H1 (cell line): ENCODE measurements at regions not wholly inside any gene's neighbourhood (a gene's known extent, or its start where the extent isn't known, plus 50 kb on each side); places are given as distances from the start of the nearest gene placed in this dataset.

Source experiments
- CTCF ChIA-PET: fragments of 300-600 bp; sonication (Branson Sonifier 250); formaldehyde crosslinking; loops from one replicate; lab custom pipeline; 2021; ENCODE audit not compliant: partially characterized antibody; lab: Charles Lee
- POLR2A ChIA-PET: fragments of 300-600 bp; sonication (Branson Sonifier 250); formaldehyde crosslinking; loops from one replicate; lab custom pipeline; 2021; ENCODE audit warnings: inconsistent platforms; ENCODE audit not compliant: partially characterized antibody; lab: Charles Lee
- DNase-seq, 2 experiments: peaks; one replicate each; pipeline versions ENCODE4 v3.0.0 to v3.0.0-alpha.2; 2010 to 2022; ENCODE audit warnings: low spot score in 2 of 2, low read depth in 1 of 2, mixed read lengths in 1 of 2
- FAIRE-seq: peaks from 2 replicates; lab custom pipeline; 2011; peaks lifted over from hg19 to GRCh38; lab: Jason Lieb, UNC
- H2AFZ ChIP-seq: 2 replicates; pipeline ENCODE4 v1.8.1; 2012; ENCODE audit warnings: low read length, inconsistent platforms
- H2AK5ac ChIP-seq: 2 replicates; pipeline ENCODE4 v1.6.1; 2013; ENCODE audit warnings: low read depth, low read length
- H2BK120ac ChIP-seq: replicated peaks from 2 replicates; pipeline ENCODE3; 2013; ENCODE audit warnings: low read depth, low read length, inconsistent platforms
- H2BK12ac ChIP-seq: 2 replicates; pipeline ENCODE4 v1.6.1; 2013; ENCODE audit warnings: low read depth, low read length
- H2BK15ac ChIP-seq: 2 replicates; pipeline ENCODE4 v1.6.1; 2013; ENCODE audit warnings: low read length
- H2BK20ac ChIP-seq: 2 replicates; pipeline ENCODE4 v1.6.1; 2013; ENCODE audit warnings: low read length
- H2BK5ac ChIP-seq: 2 replicates; pipeline ENCODE4 v1.6.1; 2013; ENCODE audit warnings: low read depth, low read length
- H3K14ac ChIP-seq: 2 replicates; pipeline ENCODE4 v1.6.1; 2013; ENCODE audit warnings: inconsistent platforms; ENCODE audit not compliant: insufficient read length
- H3K18ac ChIP-seq: 2 replicates; pipeline ENCODE4 v1.6.1; 2013; ENCODE audit warnings: low read length; ENCODE audit errors: extremely low read depth
- H3K23ac ChIP-seq: 2 replicates; pipeline ENCODE4 v1.6.1; 2013; ENCODE audit warnings: inconsistent platforms; ENCODE audit not compliant: insufficient read length
- H3K23me2 ChIP-seq: 2 replicates; pipeline ENCODE4 v1.6.1; 2013; ENCODE audit warnings: low read depth, low read length
- H3K27ac ChIP-seq: 2 replicates; pipeline ENCODE4 v1.6.1; 2011; ENCODE audit warnings: low read depth, low read length, inconsistent platforms
- H3K27me3 ChIP-seq, 4 experiments: replicated peaks in 1 of 4; 1 replicate in 1 of 4; 2 replicates in 3 of 4; pipeline versions ENCODE4 v1.6.1 to v1.8.1; 2011 to 2013; ENCODE audit warnings: low read length in 3 of 4, mild to moderate bottlenecking in 3 of 4, inconsistent platforms in 2 of 4, mixed read lengths in 2 of 4, moderate library complexity in 1 of 4; ENCODE audit not compliant: control insufficient read depth in 3 of 4, insufficient read depth in 3 of 4; ENCODE audit errors: extremely low read depth in 1 of 4
- H3K36me3 ChIP-seq, 4 experiments: 2 replicates each; pipeline versions ENCODE4 v1.6.1 to v1.8.1; 2011 to 2013; ENCODE audit warnings: mild to moderate bottlenecking in 4 of 4, low read length in 3 of 4, moderate library complexity in 2 of 4, control low read depth in 1 of 4, inconsistent platforms in 1 of 4; ENCODE audit not compliant: insufficient read depth in 4 of 4, control insufficient read depth in 2 of 4
- H3K4ac ChIP-seq: replicated peaks from 2 replicates; pipeline ENCODE3; 2013; ENCODE audit warnings: low read length, low read depth, mixed read lengths, inconsistent platforms; ENCODE audit not compliant: insufficient read length
- H3K4me1 ChIP-seq, 4 experiments: replicated peaks in 1 of 4; 1 replicate in 1 of 4; 2 replicates in 3 of 4; pipeline versions ENCODE4 v1.6.1 to v1.8.1; 2011 to 2013; ENCODE audit warnings: low read length in 3 of 4, inconsistent platforms in 2 of 4, mixed read lengths in 1 of 4; ENCODE audit not compliant: insufficient read depth in 4 of 4, control insufficient read depth in 3 of 4
- H3K4me2 ChIP-seq, 2 experiments: 2 replicates each; pipeline versions ENCODE4 v1.6.1 to v1.8.1; 2011 to 2013; ENCODE audit warnings: low read depth in 2 of 2, low read length in 2 of 2, control low read depth in 1 of 2, inconsistent platforms in 1 of 2, mild to moderate bottlenecking in 1 of 2; ENCODE audit not compliant: insufficient read depth in 1 of 2
- H3K4me3 ChIP-seq, 4 experiments: fragments of 200-600, 300-600 bp in 1 of 4; sonication (generic), shearing (Covaris generic), sonication (Bioruptor Twin) in 1 of 4; 2 replicates each; pipeline versions ENCODE4 v1.5.1 to v1.8.1; 2011 to 2016; ENCODE audit warnings: low read length in 4 of 4, low read depth in 3 of 4, control low read depth in 2 of 4, inconsistent platforms in 2 of 4, mild to moderate bottlenecking in 2 of 4, mixed read lengths in 1 of 4, moderate library complexity in 1 of 4; ENCODE audit not compliant: insufficient read depth in 2 of 4; ENCODE audit errors: extremely low read depth in 1 of 4
- H3K56ac ChIP-seq: replicated peaks from 2 replicates; pipeline ENCODE3; 2013; ENCODE audit warnings: low read depth, mild to moderate bottlenecking, mixed read lengths, low read length, inconsistent platforms; ENCODE audit not compliant: insufficient read length
- H3K79me1 ChIP-seq: 2 replicates; pipeline ENCODE4 v1.6.1; 2013; ENCODE audit warnings: low read depth, low read length, control low read depth
- H3K79me2 ChIP-seq, 2 experiments: 2 replicates each; pipeline versions ENCODE4 v1.6.1 to v1.8.1; 2012 to 2013; ENCODE audit warnings: low read length in 2 of 2, mild to moderate bottlenecking in 2 of 2, inconsistent platforms in 1 of 2; ENCODE audit not compliant: insufficient read depth in 2 of 2, control insufficient read depth in 1 of 2
- H3K9ac ChIP-seq, 4 experiments: replicated peaks in 1 of 4; 1 replicate in 1 of 4; 2 replicates in 3 of 4; pipeline versions ENCODE4 v1.6.1 to v1.8.1; 2011 to 2013; ENCODE audit warnings: low read depth in 3 of 4, low read length in 3 of 4, control low read depth in 2 of 4, mild to moderate bottlenecking in 2 of 4, moderate library complexity in 2 of 4, inconsistent platforms in 1 of 4; ENCODE audit errors: extremely low read depth in 1 of 4
- H3K9me3 ChIP-seq, 2 experiments: 2 replicates each; pipeline versions ENCODE4 v1.6.1 to v1.8.1; 2012 to 2013; ENCODE audit warnings: mild to moderate bottlenecking in 2 of 2, moderate library complexity in 2 of 2, control low read depth in 1 of 2, inconsistent platforms in 1 of 2, low read depth in 1 of 2, low read length in 1 of 2, mixed read lengths in 1 of 2; ENCODE audit not compliant: insufficient read depth in 2 of 2
- H4K20me1 ChIP-seq, 2 experiments: replicated peaks in 1 of 2; 2 replicates each; pipeline versions ENCODE3 to v1.8.1; 2011 to 2013; ENCODE audit warnings: inconsistent platforms in 2 of 2, low read length in 2 of 2, mild to moderate bottlenecking in 1 of 2; ENCODE audit not compliant: insufficient read depth in 2 of 2, control insufficient read depth in 1 of 2
- H4K5ac ChIP-seq: 2 replicates; pipeline ENCODE4 v1.6.1; 2013; ENCODE audit warnings: low read length, low read depth, mixed read lengths, inconsistent platforms; ENCODE audit not compliant: insufficient read length
- H4K8ac ChIP-seq: 2 replicates; pipeline ENCODE4 v1.8.0; 2013; ENCODE audit warnings: mild to moderate bottlenecking, moderate library complexity, low read length, inconsistent platforms; ENCODE audit not compliant: insufficient read depth; ENCODE audit errors: extremely low read depth
- H4K91ac ChIP-seq: replicated peaks from 2 replicates; pipeline ENCODE3; 2013; ENCODE audit warnings: low read length, mixed read lengths, inconsistent platforms; ENCODE audit not compliant: insufficient read length
- BRCA1 ChIP-seq: IDR thresholded peaks from 2 replicates; pipeline ENCODE4 v1.6.1; 2012; ENCODE audit warnings: low read depth, low read length, improper control_type of control experiment
- EP300 ChIP-seq, 2 experiments: IDR thresholded peaks; 1 replicate in 1 of 2; 2 replicates in 1 of 2; pipeline ENCODE4 v1.6.1; 2011 to 2012; ENCODE audit warnings: low read depth in 2 of 2, low read length in 2 of 2, mild to moderate bottlenecking in 2 of 2, borderline replicate concordance in 1 of 2, inconsistent platforms in 1 of 2, moderate library complexity in 1 of 2
- FOSL1 ChIP-seq: IDR thresholded peaks from 2 replicates; pipeline ENCODE4 v1.6.1; 2011; ENCODE audit warnings: mild to moderate bottlenecking, low read depth, low read length, moderate library complexity; ENCODE audit not compliant: insufficient read depth
- NRF1 ChIP-seq: IDR thresholded peaks from 2 replicates; pipeline ENCODE4 v1.6.1; 2011; ENCODE audit warnings: mild to moderate bottlenecking, low read depth, low read length, improper control_type of control experiment
- TAF7 ChIP-seq: optimal IDR thresholded peaks from 2 replicates; pipeline ENCODE3; 2011; ENCODE audit warnings: low read depth, mild to moderate bottlenecking, inconsistent platforms, low read length, moderate library complexity, borderline replicate concordance
- WGBS, 2 experiments: shearing (Covaris generic) in 1 of 2; methylation state at CpG; one replicate each; pipeline versions ENCODE4 v1.1.6 to v1.1.7; 2013 to 2015; ENCODE audit warnings: low lambda C conversion rate in 2 of 2, mixed read lengths in 2 of 2, inconsistent platforms in 1 of 2, low coverage in 1 of 2, missing lambda C conversion rate in 1 of 2; ENCODE audit not compliant: insufficient replicate concordance in 2 of 2, insufficient coverage in 1 of 2, insufficient read length in 1 of 2; ENCODE audit errors: extremely low coverage in 1 of 2, missing lambda C conversion rate in 1 of 2; 5-methylcytosine and 5-hydroxymethylcytosine counted together
- TF ChIP-seq, protein P1 (sequence below): IDR thresholded peaks from 2 replicates; pipeline ENCODE4 v1.6.1; 2012; ENCODE audit warnings: inconsistent platforms

GRCh38 chr11:42171046-42171445 is 711.6 kb upstream of the LRRC4C start:
- Histone ChIP-seq H3K18ac (no peak overlapping the region), H3K79me1 (no peaks in the 10 kb centered on the region), H3K9ac (no peak overlapping the region), H4K8ac (no peak overlapping the region), H4K5ac (no peak overlapping the region), H3K27ac (no peak overlapping the region), H3K23ac (no peak overlapping the region), H3K4me3 (no peak overlapping the region), H4K20me1 (no peaks in the 10 kb centered on the region), H3K79me2 (no peaks in the 10 kb centered on the region), H2BK15ac (no peak overlapping the region), H3K23me2 (no peaks in the 10 kb centered on the region), H2BK5ac (no peak overlapping the region), H3K36me3 (no peaks in the 10 kb centered on the region), H3K4me1 (no peaks in the 10 kb centered on the region), H3K14ac (no peak overlapping the region), H3K56ac (no peak overlapping the region), H2AFZ (no peak overlapping the region), H3K27me3 (no peaks in the 10 kb centered on the region), H2BK12ac (no peak overlapping the region), H2BK20ac (no peak overlapping the region), H3K9me3 (no peaks in the 10 kb centered on the region), H3K4ac (no peak overlapping the region), H4K91ac (no peak overlapping the region), H2AK5ac (no peak overlapping the region), H2BK120ac (no peak overlapping the region), H3K4me2 (no peak overlapping the region)
- FAIRE-seq (no peak), DNase-seq (no peak)
- ChIA-PET POLR2A (no interaction called here), CTCF (interaction anchor here (1.0 kb wide), 1 partner anchor 731 kb away, joined by 3 read pairs; no protein-coding TSS in a partner anchor)
- WGBS, 2 experiments, result 92% methylated on average over 1 of the region's 1 CpG; no CpG with 5 or more reads in 1 of the 2 experiments
- TF ChIP-seq EP300 (IDR thresholded peaks at IDR 0.05; ENCODE audit: borderline replicate concordance in 1 of 2, low read depth in 2 of 2, low read length in 2 of 2) (no peak), FOSL1 (no peak), BRCA1 (no peak), NRF1 (no peak), TAF7 (no peak)
- TF ChIP-seq, protein P1, sequence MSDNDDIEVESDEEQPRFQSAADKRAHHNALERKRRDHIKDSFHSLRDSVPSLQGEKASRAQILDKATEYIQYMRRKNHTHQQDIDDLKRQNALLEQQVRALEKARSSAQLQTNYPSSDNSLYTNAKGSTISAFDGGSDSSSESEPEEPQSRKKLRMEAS, result no peak
